Activated T-helper 1 cell treated with anti-CD3 and anti-CD28 coated beads, Interleukin-12 subunit alpha, Interleukin-12 subunit beta, Interleukin-2, Interleukin-4 antibody, amounts not matched to agents 30 ng/mL and 10 ng/mL and 1 ng/mL, durations not matched to agents 14 hours and 24 hours and 36 hours (primary cell): ENCODE measurements at regions not wholly inside any gene's neighbourhood (a gene's known extent, or its start where the extent isn't known, plus 50 kb on each side); places are given as distances from the start of the nearest gene placed in this dataset.

Experiments used
- DNase-seq: peaks from one replicate; pipeline ENCODE4 v3.0.0; 2021; ENCODE audit warnings: low spot score
- H3K27ac Mint-ChIP-seq: one replicate; pipeline ENCODE4 v1.8.0; 2021; ENCODE audit warnings: mild to moderate bottlenecking, mixed read lengths
- H3K27me3 Mint-ChIP-seq: one replicate; pipeline ENCODE4 v1.8.0; 2022; ENCODE audit warnings: mild to moderate bottlenecking, moderate library complexity, mixed read lengths; ENCODE audit not compliant: insufficient read depth
- H3K36me3 Mint-ChIP-seq: one replicate; pipeline ENCODE4 v1.8.0; 2021; ENCODE audit warnings: low read depth, mixed read lengths
- H3K4me1 Mint-ChIP-seq: one replicate; pipeline ENCODE4 v1.8.0; 2021; ENCODE audit warnings: low read depth, mixed read lengths
- H3K4me3 Mint-ChIP-seq: one replicate; pipeline ENCODE4 v1.8.0; 2021; ENCODE audit warnings: mild to moderate bottlenecking, moderate library complexity, mixed read lengths
- H3K9me3 Mint-ChIP-seq: one replicate; pipeline ENCODE4 v1.8.0; 2021; ENCODE audit warnings: mixed read lengths
- intact Hi-C: fragments of 100-400 bp; cut with micrococcal nuclease; formaldehyde crosslinking; loops from one replicate; pipeline ENCODE4 v1.15.1; 2024

DNA sequence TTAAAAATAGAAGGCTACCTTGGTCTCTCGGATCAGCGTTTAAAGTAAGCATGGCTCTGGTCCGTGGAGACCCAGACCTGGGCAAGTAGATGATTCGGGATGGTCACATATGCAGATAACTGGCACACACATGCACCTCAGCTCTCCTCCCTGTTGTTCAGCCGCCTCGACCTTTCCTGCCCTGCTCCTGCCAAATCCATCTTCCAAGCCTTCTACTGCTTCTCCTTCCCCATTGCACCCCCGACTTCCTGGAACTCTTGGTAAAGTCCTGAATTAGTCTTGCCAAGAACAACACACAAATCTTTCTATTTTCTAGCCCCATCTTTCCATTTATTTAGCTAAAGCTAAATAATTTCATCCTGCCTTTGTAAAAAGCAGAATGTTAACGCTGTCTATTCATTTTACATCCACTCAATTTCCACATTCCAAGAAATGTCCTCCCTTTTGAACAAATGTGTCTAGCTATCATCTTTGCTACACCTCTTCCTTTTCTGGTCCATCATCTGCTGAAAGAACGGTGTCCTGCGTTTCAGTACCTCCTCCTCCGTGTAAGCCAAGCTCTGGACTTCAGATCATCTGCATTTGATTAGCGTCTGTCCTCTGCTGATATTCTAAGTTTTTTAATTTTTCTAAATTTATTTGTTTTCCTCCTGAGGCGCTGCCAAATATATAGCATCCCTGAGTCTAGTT lies 92.5 kb downstream of the ZIC5 start:
- H3K4me1 Mint-ChIP-seq: no peaks in the 10 kb centered on the region
- intact Hi-C loops: no loop called here
- no peak overlapping the region for H3K4me3 Mint-ChIP-seq
- H3K27me3 Mint-ChIP-seq: peaks cover 22% of the 10 kb centered on the region
- DNase-seq: no peak
- no peaks in the 10 kb centered on the region for H3K36me3 Mint-ChIP-seq
- H3K27ac Mint-ChIP-seq: no peak overlapping the region
- no peaks in the 10 kb centered on the region for H3K9me3 Mint-ChIP-seq

DNA sequence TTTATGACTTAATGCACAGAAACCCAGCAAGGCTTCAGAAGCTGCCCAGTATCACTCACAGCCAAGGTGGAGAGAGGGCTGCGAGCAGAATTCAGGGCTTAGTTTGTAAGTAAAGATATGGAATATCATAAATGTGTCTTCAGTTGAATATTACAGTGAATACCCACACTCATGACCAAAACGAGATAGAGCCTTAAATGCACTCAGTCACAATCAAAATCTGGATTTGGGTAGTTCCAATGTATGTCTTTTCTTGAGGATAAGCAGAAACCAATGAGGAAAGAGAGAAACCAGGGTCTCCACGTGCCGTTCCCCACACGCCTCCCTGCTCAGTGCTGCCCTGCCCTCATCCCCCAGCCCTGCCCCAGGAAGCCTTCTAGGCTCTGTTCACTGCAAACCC lies 94.9 kb downstream of the ZIC5 start:
- intact Hi-C loops: no loop called here
- no peaks in the 10 kb centered on the region for H3K4me1 Mint-ChIP-seq
- no peaks in the 10 kb centered on the region for H3K9me3 Mint-ChIP-seq
- no peaks in the 10 kb centered on the region for H3K36me3 Mint-ChIP-seq
- H3K27ac Mint-ChIP-seq: no peak overlapping the region
- peaks cover 36% of the 10 kb centered on the region for H3K27me3 Mint-ChIP-seq
- no peak overlapping the region for H3K4me3 Mint-ChIP-seq
- no peak for DNase-seq

DNA sequence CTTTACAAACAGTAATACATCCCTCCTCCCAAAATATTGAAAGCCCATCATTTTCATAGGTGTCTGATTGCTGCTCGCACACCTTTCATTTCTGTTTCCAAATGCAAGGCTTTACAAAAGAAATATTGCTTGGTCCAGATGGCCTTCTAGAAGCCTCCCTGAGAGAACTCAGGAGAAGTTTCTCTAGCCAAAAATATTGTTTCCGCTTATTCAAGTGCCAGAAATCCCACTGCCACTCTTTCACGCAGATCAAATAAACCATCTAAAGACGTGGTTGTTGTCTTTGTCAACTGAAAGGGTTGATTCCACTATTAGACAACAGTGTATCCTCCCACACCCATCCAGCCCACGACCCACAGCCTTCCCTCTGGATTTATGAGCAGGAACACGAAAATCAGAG lies 96.2 kb downstream of the ZIC5 start:
- Mint-ChIP-seq H3K4me1 (no peaks in the 10 kb centered on the region), H3K36me3 (no peaks in the 10 kb centered on the region), H3K9me3 (no peaks in the 10 kb centered on the region), H3K4me3 (no peak overlapping the region), H3K27ac (no peak overlapping the region), H3K27me3 (peaks cover 46% of the 10 kb centered on the region)
- intact Hi-C loops: no loop called here
- DNase-seq: no peak

DNA sequence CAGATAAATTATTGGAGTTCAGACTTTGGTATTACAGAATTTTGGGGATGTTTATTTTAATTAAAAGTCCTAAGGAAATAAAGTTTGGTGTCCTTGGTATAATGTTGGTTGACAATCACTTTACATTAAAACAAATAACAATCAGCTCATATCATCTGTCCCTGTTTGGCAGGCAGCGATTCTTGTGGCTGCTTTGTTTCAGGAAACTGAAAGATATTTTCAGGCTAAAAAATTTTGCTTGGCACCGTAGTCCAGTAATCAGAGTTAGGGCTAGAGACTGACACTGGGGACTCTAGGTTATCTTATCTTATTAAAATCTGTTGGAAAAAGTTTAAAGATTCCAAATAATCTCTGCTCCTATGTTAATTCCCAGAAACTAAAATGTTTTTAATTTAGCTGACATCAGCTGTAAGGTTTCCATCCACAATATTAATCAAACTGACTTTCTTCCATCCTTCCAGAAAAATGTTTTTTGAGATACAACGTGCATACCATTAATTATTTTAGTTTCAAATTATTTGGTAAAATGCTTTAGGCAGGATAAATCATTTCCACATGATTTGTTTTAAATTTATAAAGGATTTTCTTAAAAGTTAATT lies 97.6 kb downstream of the ZIC5 start:
- intact Hi-C loops: no loop called here
- Mint-ChIP-seq H3K27ac (no peak overlapping the region), H3K27me3 (peaks cover 52% of the 10 kb centered on the region), H3K9me3 (no peaks in the 10 kb centered on the region), H3K36me3 (no peaks in the 10 kb centered on the region), H3K4me3 (no peak overlapping the region), H3K4me1 (no peaks in the 10 kb centered on the region)
- DNase-seq: no peak

DNA sequence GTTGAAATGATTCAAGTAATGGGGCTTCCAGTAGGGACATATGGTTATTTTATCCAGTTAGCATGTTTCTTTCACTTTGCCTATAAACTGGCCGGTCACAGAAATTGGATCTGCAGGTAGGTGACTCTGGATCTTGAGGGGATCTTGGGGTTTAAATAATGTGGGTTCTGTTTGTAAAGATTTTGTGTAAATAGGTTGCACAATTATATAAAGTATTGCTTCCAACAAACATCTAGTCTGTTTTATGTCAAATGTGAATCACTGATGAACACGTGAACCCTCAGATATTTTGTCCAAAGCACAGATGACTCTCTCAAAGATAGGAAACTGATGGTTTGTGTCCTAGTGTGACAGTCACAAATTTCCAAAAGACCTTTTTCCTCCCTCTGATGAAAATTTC lies 98.4 kb downstream of the ZIC5 start:
- H3K27me3 Mint-ChIP-seq: peaks cover 55% of the 10 kb centered on the region
- DNase-seq: no peak
- no peaks in the 10 kb centered on the region for H3K36me3 Mint-ChIP-seq
- no peak overlapping the region for H3K27ac Mint-ChIP-seq
- intact Hi-C loops: no loop called here
- H3K4me3 Mint-ChIP-seq: no peak overlapping the region
- no peaks in the 10 kb centered on the region for H3K9me3 Mint-ChIP-seq
- H3K4me1 Mint-ChIP-seq: no peaks in the 10 kb centered on the region

DNA sequence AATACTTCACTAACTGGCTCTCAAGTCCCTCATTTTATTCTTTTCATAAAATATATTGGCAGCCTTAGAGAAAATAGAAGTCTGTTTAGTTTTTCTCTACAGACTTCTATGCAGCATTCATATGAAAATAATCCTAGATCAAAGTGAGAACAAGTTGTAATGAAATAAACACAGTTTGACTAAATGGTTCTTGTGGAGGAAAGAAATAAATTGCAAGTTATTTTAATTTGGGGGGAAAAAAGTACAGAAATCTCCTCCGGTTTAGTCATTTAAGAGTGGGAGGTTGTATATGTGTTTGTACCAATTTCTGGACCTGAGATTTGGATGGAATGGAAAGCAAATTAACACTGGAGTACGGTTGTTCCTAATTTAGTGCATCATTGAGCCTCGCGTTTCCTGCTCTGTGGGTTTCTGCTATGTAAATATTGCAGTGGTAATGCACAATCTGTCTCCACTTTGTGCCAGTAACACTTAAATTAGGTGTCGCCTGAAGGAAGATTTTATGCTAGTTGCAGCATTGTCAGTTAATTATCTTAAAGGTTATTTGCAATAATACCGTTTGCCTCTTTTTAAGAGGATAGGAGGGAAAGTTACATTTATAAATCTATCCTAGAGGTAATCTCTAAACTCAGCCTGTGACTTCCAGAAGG lies 100.2 kb downstream of the ZIC5 start:
- Mint-ChIP-seq H3K27ac (no peak overlapping the region), H3K9me3 (no peaks in the 10 kb centered on the region), H3K4me3 (no peak overlapping the region), H3K27me3 (peaks cover 57% of the 10 kb centered on the region), H3K4me1 (no peaks in the 10 kb centered on the region), H3K36me3 (no peaks in the 10 kb centered on the region)
- no peak for DNase-seq
- intact Hi-C loops: no loop called here

DNA sequence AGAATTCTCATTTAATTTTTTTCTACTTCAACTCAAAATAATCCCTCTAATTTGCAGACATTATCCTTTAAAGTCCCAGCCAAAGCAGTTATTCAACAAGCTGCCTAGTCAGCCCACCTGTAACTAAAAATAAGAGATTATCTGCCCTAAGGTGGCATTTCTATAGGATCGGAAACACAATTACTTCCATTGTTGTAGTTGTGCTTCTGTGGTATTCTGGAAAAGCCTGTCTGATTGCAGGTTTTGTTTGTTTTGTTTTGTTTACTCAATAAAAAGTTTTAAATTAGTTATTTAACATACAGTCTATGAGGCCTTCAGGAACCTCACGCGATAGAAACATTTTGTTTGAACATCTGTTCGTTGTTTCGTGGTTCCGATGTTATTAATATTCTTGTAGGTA lies 101.0 kb downstream of the ZIC5 start:
- H3K27ac Mint-ChIP-seq: no peak overlapping the region
- H3K36me3 Mint-ChIP-seq: no peaks in the 10 kb centered on the region
- H3K9me3 Mint-ChIP-seq: no peaks in the 10 kb centered on the region
- DNase-seq: no peak
- no peaks in the 10 kb centered on the region for H3K4me1 Mint-ChIP-seq
- no peak overlapping the region for H3K4me3 Mint-ChIP-seq
- peaks cover 54% of the 10 kb centered on the region for H3K27me3 Mint-ChIP-seq
- intact Hi-C loops: no loop called here

DNA sequence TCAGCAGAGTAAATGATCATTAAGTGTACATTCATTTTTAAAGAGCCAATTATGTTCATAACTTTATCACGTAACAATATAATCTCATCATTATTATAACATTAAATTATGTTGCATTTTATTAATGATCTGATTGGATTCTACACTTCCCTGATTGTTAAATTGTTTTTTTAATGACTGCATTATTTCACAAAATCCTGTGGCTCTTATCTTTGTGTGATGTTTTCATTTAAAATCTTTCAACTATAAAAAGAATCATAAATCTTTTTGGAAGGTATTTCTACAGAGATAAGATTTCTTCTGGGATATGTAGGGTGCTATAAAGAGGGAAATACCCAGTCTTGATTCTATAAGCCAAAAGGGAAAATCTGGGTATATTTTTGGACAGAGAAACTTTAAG lies 101.7 kb downstream of the ZIC5 start:
- Mint-ChIP-seq H3K36me3 (no peaks in the 10 kb centered on the region), H3K27ac (no peak overlapping the region), H3K27me3 (peaks cover 48% of the 10 kb centered on the region), H3K4me1 (no peaks in the 10 kb centered on the region), H3K4me3 (no peak overlapping the region), H3K9me3 (no peaks in the 10 kb centered on the region)
- intact Hi-C loops: no loop called here
- DNase-seq: no peak

DNA sequence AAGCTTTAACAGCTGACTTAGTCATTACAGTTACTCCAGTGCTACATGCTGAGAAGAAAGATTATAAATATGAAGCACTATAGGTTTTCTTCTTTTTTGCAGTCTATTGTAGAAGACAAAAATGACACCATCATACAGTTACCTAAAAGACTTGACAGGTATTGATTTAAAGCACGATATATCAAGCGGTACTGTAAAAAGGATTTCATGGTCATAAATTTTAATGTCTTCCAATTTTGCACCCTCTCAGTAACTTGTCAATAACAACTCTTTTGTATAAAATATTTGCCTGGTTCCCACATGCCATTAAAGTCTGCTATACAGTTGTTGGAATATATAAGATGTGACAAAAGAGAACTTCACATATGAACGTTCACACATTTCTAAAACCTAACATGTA lies 102.8 kb downstream of the ZIC5 start:
- Mint-ChIP-seq H3K9me3 (no peaks in the 10 kb centered on the region), H3K4me3 (no peak overlapping the region), H3K27ac (no peak overlapping the region), H3K27me3 (peaks cover 57% of the 10 kb centered on the region), H3K4me1 (no peaks in the 10 kb centered on the region), H3K36me3 (no peaks in the 10 kb centered on the region)
- intact Hi-C loops: no loop called here
- DNase-seq: no peak

DNA sequence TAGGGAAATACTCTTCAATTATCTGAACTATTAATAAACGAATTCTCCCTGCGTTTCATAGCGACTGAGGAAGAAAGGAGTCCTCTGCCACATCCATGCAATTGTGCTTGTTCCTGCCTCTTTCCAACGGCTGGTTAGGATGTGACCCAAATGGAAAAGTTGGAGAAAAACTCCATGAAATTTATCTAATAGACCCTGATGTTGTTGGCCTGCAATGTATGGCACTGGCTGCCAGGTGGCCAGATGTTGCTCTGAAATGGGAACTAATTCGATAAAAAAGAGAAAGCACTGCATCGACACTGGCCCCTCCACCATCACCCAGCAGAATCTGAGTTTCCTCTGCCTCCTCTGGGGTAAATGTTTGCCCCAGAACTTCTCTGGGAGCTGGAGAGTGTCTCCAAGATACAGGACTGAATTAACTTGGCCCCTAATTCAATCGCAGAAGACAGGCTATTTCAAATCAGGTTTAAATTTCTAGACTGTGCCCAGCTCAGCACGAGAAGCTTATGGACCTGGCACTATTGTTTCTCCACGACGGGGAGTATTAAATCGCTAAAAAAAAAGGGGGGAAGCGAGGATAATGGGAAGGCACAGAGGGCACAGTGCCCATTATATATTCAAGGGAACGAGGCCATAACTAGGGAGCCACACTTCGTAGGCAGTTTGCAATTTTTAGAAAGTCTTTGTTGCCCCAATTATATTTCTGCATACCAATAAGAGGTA lies 103.9 kb downstream of the ZIC5 start:
- Mint-ChIP-seq H3K4me3 (no peak overlapping the region), H3K27ac (no peak overlapping the region), H3K9me3 (no peaks in the 10 kb centered on the region), H3K27me3 (peaks cover 57% of the 10 kb centered on the region), H3K36me3 (no peaks in the 10 kb centered on the region), H3K4me1 (no peaks in the 10 kb centered on the region)
- intact Hi-C loops: no loop called here
- DNase-seq: no peak

DNA sequence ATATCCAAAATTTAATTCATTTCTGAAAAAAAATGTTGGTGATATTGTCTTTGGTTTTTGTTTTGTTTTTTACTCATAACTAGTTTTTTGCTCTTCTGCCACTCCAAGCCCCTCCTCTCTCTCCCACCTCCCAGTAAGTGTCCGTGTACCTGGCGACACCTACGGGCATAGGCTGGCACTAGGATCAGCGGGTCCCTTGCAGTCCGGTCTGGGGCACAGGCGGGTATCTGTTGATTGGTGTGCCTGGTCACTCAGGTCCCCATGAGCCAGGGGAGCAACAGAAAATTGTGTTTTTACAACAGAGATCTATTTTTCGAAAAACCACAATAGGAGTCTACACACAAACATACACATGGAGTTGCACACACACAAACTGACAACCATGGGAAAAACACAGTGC lies 104.8 kb downstream of the ZIC5 start:
- Mint-ChIP-seq H3K4me3 (no peak overlapping the region), H3K27ac (no peak overlapping the region), H3K27me3 (peaks cover 57% of the 10 kb centered on the region), H3K9me3 (no peaks in the 10 kb centered on the region), H3K36me3 (no peaks in the 10 kb centered on the region), H3K4me1 (no peaks in the 10 kb centered on the region)
- intact Hi-C loops: no loop called here
- DNase-seq: no peak

DNA sequence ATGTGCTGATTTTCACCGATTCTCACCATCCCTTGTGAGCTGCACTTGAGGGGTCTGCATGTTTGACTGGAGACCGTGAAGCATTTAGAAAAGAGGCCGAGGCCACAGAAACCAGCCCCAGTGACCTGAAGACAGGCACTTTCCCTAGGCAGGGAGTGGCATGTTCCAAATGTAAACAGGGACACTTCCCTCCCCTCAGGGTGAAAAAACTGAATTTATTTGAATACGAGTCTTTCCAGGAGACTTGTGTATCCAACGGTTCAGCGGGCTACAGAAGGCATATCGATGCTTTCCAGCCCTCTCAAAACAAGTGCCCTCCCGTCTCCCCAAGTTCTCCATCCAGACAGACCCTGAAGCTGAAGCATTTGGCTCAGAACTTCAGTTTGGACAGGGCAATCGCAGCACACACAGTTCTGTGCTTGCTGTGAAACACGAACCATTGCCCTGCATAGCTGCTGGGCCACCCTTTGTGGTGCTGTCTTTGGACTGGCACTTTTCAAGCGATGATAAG lies 106.1 kb downstream of the ZIC5 start:
- peaks cover 51% of the 10 kb centered on the region for H3K27me3 Mint-ChIP-seq
- no peaks in the 10 kb centered on the region for H3K9me3 Mint-ChIP-seq
- H3K4me3 Mint-ChIP-seq: no peak overlapping the region
- no peak overlapping the region for H3K27ac Mint-ChIP-seq
- no peaks in the 10 kb centered on the region for H3K4me1 Mint-ChIP-seq
- intact Hi-C loops: no loop called here
- no peak for DNase-seq
- no peaks in the 10 kb centered on the region for H3K36me3 Mint-ChIP-seq

DNA sequence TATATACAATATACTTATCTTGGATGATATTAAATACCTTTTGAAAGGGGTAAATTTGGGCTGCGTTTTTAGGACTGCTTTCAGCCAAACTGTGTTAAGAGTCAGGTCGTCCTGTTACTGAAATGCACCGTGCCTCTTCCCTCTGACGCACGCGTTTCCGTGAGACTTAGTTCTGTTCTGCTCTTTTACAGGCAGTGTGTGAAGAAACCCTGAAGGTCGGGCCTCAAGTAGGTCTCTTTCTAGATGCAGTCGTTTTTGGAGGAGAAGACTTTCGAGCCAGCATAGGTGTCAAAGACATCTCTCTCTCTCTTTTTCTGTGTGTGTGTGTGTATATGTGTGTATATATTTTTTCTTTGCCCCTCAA lies 107.0 kb downstream of the ZIC5 start:
- Mint-ChIP-seq H3K9me3 (no peaks in the 10 kb centered on the region), H3K27ac (no peak overlapping the region), H3K4me1 (peaks cover 7% of the 10 kb centered on the region), H3K36me3 (no peaks in the 10 kb centered on the region), H3K27me3 (peaks cover 50% of the 10 kb centered on the region), H3K4me3 (no peak overlapping the region)
- no peak for DNase-seq
- intact Hi-C loops: no loop called here
